ENCODE measurements at regions not wholly inside any gene's neighbourhood (a gene's known extent, or its start where the extent isn't known, plus 50 kb on each side); places are given as distances from the start of the nearest gene placed in this dataset.

DNA sequence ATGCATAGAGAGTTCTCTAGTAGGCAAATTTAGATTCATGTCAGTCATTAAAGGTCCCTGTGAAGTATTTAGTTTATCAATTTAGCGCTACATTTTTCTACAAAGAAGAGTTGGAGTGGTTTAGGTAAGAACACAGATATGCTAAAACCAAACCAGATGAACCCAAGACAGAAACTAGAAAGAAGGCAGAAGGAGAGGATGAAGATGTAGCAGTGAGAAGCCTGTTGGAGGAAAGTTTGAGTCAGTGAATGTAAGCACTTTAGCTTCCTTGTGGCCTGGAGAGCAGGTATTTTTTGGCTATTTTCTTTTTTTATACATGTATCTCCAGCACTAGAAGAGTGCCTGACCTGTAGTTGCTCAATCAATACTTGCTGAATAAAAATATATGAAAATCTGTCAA, 223.7 kb downstream of the KCNRG start:
- TF ChIP-seq, protein P1, sequence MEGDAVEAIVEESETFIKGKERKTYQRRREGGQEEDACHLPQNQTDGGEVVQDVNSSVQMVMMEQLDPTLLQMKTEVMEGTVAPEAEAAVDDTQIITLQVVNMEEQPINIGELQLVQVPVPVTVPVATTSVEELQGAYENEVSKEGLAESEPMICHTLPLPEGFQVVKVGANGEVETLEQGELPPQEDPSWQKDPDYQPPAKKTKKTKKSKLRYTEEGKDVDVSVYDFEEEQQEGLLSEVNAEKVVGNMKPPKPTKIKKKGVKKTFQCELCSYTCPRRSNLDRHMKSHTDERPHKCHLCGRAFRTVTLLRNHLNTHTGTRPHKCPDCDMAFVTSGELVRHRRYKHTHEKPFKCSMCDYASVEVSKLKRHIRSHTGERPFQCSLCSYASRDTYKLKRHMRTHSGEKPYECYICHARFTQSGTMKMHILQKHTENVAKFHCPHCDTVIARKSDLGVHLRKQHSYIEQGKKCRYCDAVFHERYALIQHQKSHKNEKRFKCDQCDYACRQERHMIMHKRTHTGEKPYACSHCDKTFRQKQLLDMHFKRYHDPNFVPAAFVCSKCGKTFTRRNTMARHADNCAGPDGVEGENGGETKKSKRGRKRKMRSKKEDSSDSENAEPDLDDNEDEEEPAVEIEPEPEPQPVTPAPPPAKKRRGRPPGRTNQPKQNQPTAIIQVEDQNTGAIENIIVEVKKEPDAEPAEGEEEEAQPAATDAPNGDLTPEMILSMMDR (IDR thresholded peaks at IDR 0.05; ENCODE audit: poor library complexity) = no peak
- TF ChIP-seq EZH2 (IDR thresholded peaks at IDR 0.05; ENCODE audit: borderline replicate concordance) = no peak

All from hepatocyte (in vitro differentiated cells).